GM19452 (cell line): ENCODE measurements at regions not wholly inside any gene's neighbourhood (a gene's known extent, or its start where the extent isn't known, plus 50 kb on each side); places are given as distances from the start of the nearest gene placed in this dataset.

Source experiments
- ATAC-seq: cut with Tn5 transposase; IDR thresholded peaks from one replicate; pipeline ENCODE4 v1.9.1; 2021; ENCODE audit not compliant: unreplicated experiment

DNA sequence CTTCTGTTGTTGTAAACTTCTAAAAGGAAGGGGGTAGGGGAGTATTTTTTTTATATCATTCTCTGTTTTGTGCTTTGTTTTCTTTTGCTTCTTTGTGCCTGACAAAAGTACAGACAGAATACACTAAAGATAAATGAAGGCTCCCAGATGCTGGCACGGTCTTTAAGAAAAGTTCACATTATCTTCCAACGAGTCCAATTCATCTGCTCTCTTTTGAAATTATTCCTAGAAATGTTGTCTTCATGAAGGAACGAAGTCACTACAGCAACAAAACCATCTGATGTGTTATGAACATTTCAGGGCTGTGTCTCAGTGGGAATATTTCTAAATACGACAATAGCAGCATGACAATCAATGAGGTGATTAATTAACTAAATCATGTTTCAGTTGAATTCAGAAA is 813.8 kb upstream of the HTR2C start:
- ATAC-seq = no peak

DNA sequence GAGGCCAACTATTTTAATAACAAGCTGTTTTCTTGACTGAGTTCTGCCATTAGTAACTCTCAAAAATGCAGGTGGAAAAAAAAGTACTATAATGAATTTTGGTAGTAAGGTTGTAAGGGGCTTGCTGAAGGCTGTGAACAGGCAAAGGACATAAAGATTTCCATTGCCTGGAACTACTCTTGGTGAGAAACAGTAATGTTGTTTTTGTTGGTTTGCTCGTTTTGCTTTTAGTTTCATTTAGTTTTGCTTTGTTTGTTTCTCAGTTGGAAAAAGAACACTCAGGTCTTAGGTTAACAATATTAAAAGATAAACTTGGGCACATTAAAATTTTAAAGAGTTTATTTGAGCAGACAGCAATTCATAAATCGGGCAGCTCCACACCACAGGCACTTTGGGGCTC is 824.5 kb upstream of the HTR2C start:
- ATAC-seq = no peak

DNA sequence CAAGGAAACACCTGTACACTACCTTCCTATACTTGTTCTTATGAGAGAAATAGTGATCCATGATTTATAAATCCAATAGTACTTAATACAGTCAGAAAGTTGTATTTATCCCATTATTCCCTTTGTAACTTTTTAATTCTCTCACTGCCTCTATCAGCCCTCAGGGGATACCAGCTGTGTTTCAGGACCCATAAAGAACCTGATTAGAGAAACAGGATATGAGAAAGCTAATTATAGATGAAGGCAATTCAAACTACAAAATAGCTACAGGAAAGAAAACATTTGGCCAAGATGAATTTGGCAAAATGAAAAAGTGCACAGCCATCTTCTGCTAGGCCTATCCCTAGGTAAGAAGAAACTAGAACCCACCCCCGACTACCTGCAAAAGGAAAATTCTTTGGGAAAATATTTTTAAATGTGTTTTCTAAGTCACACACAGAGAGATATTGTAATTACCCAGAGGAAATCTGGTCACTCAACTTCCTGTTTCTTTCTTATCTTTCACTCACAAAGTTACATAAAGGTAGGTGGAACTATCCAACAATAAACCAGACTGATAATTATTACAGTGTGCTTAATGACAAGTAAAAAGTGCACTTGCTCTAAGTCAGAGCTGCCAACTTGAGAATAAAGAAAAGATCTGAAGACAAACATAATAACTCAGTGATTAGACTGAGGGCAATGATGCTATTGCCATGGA is 836.5 kb upstream of the HTR2C start:
- peak; percentile 58 for ATAC-seq

DNA sequence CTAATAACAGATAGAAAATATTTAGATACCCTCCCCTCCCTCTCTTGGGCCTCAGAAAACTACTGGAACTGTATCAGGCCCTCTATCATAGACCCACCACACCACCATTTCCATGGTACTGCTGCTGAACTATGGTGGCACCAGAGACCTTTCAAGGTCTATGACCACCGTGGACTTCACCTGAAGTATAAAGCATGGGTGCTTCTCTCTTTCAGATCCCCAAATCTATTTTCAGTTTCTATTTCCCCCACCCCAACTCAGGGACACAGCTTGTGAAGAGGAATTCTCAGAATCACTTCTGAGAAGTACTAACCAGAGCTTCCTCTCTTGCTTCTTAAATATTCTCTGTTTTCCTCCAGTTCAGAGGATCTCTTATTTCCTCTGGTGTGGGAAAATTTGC is 840.8 kb upstream of the HTR2C start:
- peak; percentile 51 for ATAC-seq

DNA sequence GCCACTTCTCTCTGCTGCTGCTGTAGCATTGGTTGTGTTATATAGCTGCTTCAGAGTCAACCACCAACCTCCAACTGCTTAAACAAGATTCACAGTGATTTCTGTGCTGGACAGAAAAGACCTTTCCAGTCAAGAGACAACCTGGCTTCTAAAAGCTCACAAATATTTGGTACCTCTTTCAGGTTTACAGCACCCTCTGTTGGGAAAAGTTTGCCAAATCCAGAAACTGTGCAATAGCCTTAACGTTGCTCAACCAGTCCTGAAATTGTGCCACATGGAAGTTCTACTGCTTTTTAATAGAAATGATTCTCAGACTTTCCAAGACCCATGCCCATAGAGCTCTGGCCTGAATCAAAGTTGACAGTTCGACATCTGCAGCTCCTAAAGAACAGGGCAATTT is 842.1 kb upstream of the HTR2C start:
- ATAC-seq = no peak

DNA sequence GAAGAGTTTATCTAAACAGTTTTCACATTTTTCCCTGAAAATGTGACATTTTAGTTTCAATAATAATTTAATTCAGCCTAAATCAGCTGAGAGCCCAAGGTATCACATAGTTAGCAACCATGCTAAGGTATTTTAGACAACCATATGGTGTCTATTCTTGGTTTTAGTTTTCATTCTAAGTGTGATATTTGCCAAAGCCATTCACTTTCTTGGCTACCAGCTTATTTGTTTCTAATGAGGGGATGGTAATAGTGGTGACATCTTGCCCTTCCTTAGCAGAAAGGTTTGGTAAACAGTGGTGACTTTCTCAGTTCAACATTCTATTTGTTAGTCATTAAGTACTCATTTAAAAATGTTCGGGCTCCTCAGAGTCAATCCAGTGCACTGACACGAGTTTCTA is 854.9 kb upstream of the HTR2C start:
- no peak for ATAC-seq

DNA sequence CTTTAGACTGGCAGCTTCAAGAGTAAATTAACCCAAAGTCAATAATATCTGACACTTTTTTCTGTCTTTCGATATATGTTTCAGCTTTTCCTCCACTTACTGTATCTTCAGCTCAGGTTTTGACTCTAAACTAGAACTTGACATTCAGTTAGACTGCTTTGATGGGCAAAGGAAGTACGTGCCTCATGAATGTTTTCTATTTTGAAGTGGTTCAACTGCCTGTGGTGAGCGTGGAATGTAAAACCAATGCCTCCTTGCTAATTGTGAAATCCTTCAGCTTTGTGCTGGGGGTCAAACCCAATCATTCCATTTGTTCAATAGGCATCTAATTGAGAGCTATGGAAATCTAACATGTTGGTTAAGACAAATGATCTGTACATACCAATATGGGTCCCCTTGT is 857.0 kb upstream of the HTR2C start:
- ATAC-seq = no peak

DNA sequence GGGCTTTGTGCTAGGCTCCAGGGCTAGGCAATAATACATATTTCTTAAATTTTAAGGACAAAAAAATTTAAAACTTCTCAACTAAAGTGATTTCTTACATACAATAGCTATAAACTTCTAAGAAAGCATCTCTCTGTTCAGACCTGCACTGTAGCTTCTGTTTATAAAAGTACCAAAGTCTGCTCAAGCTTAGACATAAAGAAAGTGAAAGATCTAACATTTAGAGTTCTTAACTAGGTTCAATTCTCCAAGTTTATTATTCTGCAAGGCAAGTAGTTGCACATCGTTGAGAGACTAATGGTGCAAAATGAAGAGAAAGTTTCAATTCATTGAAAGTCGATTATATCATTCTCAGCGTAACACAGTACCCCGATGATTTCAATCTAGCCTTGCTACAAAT is 857.4 kb upstream of the HTR2C start:
- no peak for ATAC-seq

DNA sequence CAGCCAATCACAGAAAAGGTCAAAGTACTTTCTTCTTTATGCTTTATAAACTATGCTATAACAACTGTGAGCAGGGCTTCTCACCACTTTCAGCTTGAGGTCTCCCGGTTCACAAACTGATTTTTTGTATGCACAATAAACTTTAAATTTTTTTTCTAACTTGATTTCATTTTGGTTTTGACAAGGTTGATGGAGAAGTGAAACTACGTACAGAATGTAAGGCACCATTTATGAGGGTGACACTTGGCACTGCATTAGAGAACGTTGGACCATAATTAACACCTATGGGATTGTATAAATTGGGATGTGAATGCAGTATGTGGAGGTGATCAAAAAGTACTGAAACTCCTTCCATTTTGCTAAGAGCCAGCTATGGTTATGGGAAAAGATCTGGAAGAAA is 857.9 kb upstream of the HTR2C start:
- no peak for ATAC-seq

DNA sequence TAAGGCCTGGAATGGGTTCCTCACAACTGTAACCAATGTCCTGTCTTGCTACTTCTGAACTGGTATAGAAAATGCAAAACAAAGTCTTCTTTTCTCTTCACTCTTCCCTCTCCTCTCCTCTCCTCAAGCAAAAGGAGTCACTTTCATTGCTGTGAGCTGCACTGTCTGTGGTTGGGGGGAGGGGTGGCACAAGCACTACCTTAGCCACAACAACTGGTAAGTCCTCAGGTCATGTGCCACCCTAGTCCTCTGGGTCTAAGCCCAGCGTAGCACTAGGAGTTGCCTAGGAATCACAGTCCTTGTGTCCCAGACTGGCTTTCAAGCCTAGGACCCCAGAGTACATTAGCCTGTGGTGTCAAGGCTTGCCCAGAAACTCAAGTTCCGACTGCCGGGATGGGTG is 859.3 kb upstream of the AMOT start:
- ATAC-seq = no peak

DNA sequence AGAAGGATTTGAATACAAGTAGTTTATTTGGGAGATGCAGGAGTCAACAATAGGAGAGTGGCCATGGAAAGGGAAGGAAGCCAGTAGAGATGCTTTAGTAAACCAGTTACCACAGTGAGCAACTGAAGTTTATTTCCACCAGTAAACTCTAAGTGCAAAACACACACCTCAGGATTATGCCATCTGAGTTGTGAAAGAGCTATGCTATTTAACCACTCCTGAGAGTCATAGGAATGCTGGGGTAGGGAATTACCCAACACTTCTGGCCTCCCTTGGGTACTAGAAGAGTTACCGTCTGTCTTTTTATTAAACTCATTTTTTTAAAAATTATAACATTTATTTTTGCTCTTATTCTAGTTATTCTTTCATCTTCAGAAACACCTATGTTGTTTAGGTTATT is 834.6 kb upstream of the AMOT start:
- ATAC-seq = no peak

DNA sequence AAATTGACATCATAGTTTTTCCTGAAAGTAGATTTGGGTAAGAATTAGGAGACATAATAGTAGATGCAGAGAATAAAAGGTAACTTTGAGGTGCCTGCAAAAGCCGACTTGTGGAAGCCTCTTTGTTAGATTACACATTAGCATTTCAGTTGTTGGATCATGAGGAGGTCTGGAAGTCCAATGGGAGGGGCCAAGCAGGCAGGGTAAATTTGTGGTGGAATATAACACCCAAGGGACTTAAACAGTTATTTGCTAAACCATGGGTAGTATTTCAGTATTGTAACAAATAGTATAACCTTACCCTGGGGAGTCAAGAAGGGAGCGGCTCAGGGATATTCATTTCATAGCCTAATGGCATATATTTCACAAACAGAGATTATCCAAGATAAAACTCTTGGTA is 810.7 kb upstream of the AMOT start:
- no peak for ATAC-seq

DNA sequence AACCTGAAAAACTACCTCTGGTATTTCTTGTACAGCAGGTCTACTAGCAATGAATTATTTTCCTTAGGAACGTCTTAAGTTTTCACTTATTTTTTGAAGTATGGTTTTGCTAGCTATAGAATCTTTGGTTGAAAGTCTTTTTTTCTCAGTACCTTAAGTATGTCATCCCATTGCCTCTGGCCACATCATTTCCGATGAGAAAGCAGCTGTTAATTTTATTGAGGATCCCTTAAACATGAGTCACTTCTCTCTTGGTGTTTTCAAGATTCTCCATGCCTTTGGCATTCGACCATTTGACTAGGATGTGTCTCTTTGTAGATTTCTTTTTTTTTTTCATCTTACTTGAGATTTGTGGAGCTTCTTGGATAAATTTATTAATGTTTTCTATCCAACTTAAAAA is 803.8 kb upstream of the AMOT start:
- no peak for ATAC-seq

DNA sequence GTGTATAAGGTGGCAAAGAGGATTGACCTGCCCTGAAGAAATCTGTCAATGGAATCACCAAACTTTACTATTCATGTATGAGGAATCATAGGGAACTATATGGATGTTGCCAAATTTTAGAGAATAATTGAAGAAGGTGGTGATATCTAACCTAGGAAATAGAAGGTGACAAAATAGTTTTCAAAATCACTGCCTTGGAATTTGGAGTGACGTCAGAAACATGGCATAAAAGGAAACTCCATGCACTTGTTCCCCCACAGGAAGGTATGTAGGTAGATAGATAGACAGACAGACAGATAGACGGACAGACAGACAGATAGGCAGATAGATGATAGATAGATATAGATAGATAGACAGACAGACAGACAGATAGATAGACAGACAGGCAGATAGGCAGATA is 793.9 kb upstream of the AMOT start:
- no peak for ATAC-seq

DNA sequence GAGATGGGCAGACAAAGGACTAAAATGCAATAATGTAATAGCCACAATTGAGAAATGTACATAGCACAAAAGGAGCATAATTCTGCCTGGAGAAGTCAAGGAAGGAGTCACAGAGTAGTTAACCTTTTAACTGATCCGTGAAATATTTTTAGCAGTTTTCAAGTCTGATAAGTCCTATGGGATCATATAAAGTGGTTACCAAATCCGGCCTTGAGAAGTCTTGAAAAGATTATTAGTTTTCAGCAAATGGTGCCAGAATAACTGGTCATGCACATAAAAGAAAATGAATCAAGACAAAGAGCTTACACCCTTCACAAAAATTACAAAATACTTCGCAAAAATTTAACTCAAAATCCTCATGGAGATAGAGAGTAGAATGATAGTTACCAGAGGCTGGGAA is 788.7 kb upstream of the AMOT start:
- ATAC-seq = no peak

DNA sequence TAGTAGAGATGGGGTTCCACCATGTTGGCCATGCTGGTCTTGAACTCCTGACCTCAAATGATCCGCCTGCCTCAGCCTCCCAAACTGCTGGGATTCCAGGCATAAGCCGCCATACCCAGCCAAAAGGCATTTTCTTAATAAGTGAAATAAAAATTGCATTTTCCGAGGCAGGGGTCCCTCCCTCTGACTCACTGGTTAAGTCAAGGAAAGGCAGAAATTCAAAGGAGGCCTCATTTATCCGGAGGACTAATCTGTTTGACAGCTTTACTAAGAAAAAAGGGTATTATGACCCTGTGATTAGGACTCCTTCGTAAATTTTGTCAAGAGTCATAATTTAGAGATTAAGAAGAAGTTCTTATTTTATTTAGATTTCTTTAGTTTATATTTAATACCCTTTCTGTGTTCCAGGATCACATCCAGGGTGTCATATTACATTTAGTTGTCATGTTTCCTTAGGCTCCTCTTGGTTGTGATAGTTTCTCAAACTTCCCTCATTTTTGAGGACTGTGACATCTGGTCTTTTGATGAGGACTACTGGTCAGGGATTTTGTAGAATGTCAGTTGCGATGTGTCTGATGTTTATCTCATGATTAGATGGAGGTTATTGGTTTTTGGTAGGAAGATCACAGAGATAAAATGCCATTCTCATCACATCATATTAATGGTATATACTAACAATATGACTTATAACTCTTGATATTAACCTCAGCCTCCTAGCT is 753.7 kb upstream of the AMOT start:
- no peak for ATAC-seq

DNA sequence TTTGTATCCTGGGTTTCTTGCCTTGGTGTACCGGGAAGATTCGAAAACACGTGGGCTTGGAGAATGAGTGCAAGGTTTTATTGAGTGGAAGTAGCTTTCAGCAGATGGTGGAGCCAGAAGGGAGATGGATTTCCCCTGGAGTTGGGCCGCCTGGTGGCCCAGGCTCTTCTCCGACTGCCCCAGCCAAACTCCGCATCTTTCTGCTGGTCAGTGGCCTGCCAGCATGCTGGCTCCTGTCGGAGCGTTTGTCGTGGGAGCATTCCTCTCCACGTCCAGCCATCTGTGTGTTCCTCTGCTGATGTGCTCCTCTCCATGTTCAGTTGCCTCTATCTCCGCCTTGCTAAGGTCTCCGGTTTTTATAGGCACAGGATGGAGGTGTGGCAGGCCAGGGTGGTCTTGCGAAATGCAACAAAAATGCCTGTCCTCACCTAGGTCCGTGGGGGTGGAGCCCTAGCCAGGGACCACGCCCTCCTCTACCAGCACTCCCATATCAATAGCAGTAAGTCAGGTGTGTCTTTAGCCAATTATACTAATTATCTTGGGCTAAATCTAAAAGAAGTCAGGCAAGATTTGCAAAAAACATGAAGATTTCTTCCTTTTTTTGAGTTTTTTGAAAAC is 745.8 kb upstream of the AMOT start:
- ATAC-seq = no peak

DNA sequence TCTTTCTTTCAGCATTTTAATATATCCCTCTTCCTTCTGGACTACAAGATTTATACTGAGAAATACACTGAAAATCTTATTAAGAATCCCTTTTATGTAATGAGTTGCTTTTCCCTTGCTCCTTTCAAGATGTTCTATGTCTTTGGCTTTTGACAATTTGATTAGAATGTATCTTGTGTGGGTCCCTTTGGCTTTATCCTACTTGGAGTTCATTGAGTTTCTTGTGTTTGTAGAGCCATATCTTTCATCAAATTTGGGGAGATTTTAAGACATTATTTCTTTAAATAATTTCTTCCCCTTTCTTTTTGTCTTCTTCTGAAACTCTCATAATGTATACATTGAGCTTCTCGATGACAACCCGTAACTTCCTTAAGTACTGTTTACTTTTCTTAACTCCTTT is 739.9 kb upstream of the AMOT start:
- no peak for ATAC-seq

DNA sequence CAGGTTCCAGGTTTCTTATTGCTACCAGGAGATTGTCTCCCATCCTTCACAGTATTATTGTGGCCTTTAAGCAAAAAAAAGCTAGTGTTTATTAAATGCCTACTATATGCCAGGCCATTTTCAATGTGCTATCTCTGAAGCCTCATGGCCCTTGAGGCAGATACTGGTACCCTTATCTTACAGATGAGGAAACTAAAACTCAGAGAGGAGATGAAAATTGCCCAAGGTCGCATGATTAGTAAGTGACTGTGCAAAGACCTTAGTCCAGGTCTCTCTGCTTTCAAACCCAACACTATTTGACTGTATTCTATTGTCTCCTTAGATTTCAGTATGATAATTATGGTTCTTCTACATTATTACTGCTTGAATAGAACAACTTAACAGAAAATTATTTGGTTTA is 717.9 kb upstream of the AMOT start:
- no peak for ATAC-seq

DNA sequence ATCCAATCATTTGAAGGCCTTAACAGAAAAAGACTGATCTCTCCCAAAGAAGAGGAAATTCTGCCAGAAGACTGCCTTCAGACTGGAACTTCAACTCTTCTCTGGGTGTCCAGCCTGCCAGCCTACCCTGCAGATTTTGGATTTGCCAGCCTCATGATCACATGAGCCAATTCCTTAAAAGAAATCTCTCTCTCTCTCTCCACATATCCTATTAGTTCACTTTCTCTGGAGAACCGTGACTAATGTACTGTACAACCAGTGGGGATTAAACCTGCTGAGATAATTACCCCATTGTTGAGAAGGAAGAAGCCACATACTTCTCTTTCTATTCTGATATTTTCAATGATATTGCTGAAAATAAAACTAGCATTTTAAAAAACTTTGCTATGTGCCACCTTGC is 711.3 kb upstream of the AMOT start:
- no peak for ATAC-seq

DNA sequence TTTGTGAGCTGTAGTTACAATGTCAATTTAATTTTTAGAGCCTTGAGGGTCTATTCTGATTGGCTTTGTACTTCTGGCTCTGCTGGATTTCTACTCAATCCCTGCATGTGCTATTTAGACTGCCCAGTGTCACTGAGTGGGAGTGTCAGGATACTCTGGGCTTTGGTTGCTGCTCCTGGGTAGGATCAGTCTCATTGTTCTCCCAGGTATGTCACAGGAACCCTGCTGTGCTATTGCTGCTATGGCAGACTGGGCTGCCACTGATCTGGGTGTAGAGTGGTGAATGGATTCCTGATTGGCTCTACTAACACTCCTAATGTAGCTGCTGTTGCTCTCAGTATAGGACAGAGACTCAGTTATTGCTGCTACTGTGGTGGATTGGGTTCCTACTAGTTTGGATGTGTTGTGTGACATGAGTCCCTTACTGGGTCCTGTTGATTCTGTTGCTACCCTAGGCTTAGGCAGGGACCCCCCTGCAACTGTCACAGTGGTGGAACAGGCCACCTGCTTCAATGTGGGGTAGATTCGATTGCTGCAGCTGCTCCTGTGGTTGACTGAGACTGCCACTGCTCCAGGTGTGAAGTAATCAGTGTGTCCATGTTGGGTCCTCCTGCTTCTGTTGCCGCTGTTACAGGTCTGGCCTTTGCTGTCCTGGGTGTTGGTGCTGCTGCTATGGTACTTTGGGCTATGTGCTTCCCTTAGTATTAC is 707.8 kb upstream of the AMOT start:
- no peak for ATAC-seq

DNA sequence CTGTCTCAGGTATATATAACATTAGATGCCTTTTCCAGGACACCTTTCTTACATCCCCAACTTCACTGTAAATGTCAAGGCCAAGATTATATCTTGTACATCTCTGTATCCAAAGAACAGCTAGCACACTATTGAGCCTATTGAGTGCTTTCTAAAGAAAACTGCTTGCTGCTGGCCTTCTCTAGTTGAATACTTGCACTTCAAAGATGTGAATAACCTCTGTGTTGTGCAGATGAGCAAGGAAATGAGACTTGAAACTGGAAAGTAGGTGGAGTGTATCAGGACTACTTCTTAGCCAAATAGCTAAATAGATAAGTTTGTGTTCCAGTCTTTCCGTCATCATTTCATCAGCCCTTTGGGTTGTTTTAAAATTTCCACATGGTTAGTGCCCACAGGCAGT is 704.4 kb upstream of the AMOT start:
- ATAC-seq = no peak
